ENCODE measurements at regions not wholly inside any gene's neighbourhood (a gene's known extent, or its start where the extent isn't known, plus 50 kb on each side); places are given as distances from the start of the nearest gene placed in this dataset.
A peak's percentile ranks its signal among the peaks of the same experiment; 100 is the strongest.

GRCh38 chr6:44561060-44561623 lies 173.6 kb downstream of the CDC5L start:
- peaks cover 5 to 7% (median 6%) of the 10 kb centered on the region in 4 donors for H3K4me1 Mint-ChIP-seq
- no peak overlapping the region for H3K27ac Mint-ChIP-seq
- H3K9me3 Mint-ChIP-seq, result no peaks in the 10 kb centered on the region
- intact Hi-C loops (cut with micrococcal nuclease), result no loop called here
- CTCF ChIA-PET (ENCODE audit: partially characterized antibody), result interaction anchor here (0.5 kb wide), 1 partner anchor 1930 kb away, joined by 3 read pairs; no protein-coding TSS in a partner anchor
- DNase-seq, result no peak
- H3K27me3 Mint-ChIP-seq, result peaks cover 18 to 32% of the 10 kb centered on the region in 2 donors
- Histone ChIP-seq H3K27ac (ENCODE audit: low read depth, low read length) (no peak overlapping the region), H3K4me1 (ENCODE audit: insufficient read depth, low read length) (no peaks in the 10 kb centered on the region), H3K36me3 (ENCODE audit: insufficient read depth, low read length) (no peaks in the 10 kb centered on the region), H3K9me3 (ENCODE audit: control insufficient read depth in 1 of 2, low read length in 2 of 2) (no peaks in the 10 kb centered on the region), H3K4me3 (ENCODE audit: low read length in 2 of 2) (no peak overlapping the region), H3K27me3 (ENCODE audit: insufficient read depth, low read length) (no peaks in the 10 kb centered on the region)
- H3K4me3 Mint-ChIP-seq, result peak overlapping the region in 3 of 8 donors; percentile 22 to 53 (median 51)
- peaks cover 0 to 3% of the 10 kb centered on the region in 2 donors for H3K36me3 Mint-ChIP-seq
- POLR2A ChIA-PET (ENCODE audit: partially characterized antibody), result no interaction called here

- Mint-ChIP-seq H3K27ac (no peak overlapping the region), H3K4me1 (peaks cover 5 to 7% (median 6%) of the 10 kb centered on the region in 4 donors), H3K27me3 (peaks cover 18 to 32% of the 10 kb centered on the region in 2 donors)
These were observed 174.5 kb downstream of the CDC5L start for GRCh38 chr6:44561832-44562665.

GRCh38 chr6:44563397-44563796 lies 175.9 kb downstream of the CDC5L start:
- peaks cover 0 to 2% (median 0%) of the 10 kb centered on the region in 8 donors for H3K9me3 Mint-ChIP-seq
- Histone ChIP-seq H3K27ac (ENCODE audit: low read depth, low read length) (no peak overlapping the region), H3K9me3 (ENCODE audit: control insufficient read depth in 1 of 2, low read length in 2 of 2) (no peaks in the 10 kb centered on the region), H3K27me3 (ENCODE audit: insufficient read depth, low read length) (no peaks in the 10 kb centered on the region), H3K4me1 (ENCODE audit: insufficient read depth, low read length) (no peaks in the 10 kb centered on the region), H3K36me3 (ENCODE audit: insufficient read depth, low read length) (no peaks in the 10 kb centered on the region), H3K4me3 (ENCODE audit: low read length in 2 of 2) (no peak overlapping the region)
- POLR2A ChIA-PET (ENCODE audit: partially characterized antibody), result no interaction called here
- peak overlapping the region in 1 of 7 donors; percentile 60 for H3K27ac Mint-ChIP-seq
- peaks cover 4 to 7% (median 6%) of the 10 kb centered on the region in 4 donors for H3K4me1 Mint-ChIP-seq
- DNase-seq, result no peak
- no peak overlapping the region for H3K4me3 Mint-ChIP-seq
- CTCF ChIA-PET (ENCODE audit: partially characterized antibody), result no interaction called here
- peaks cover 0 to 3% of the 10 kb centered on the region in 2 donors for H3K36me3 Mint-ChIP-seq
- peaks cover 18 to 26% of the 10 kb centered on the region in 2 donors for H3K27me3 Mint-ChIP-seq
- intact Hi-C loops (cut with micrococcal nuclease), result no loop called here

More at GRCh38 chr6:44561832-44562665, 174.5 kb downstream of the CDC5L start:
- no peaks in the 10 kb centered on the region for H3K36me3 ChIP-seq (ENCODE audit: insufficient read depth, low read length)
- H3K27me3 ChIP-seq (ENCODE audit: insufficient read depth, low read length), result no peaks in the 10 kb centered on the region
- H3K4me1 ChIP-seq (ENCODE audit: insufficient read depth, low read length), result no peaks in the 10 kb centered on the region
- peaks cover 0 to 2% (median 0%) of the 10 kb centered on the region in 8 donors for H3K9me3 Mint-ChIP-seq
- H3K27ac ChIP-seq (ENCODE audit: low read depth, low read length), result no peak overlapping the region
- intact Hi-C loops (cut with micrococcal nuclease), result no loop called here
- peaks cover 0 to 3% of the 10 kb centered on the region in 2 donors for H3K36me3 Mint-ChIP-seq
- POLR2A ChIA-PET (ENCODE audit: partially characterized antibody), result no interaction called here
- H3K4me3 ChIP-seq (ENCODE audit: low read length in 2 of 2), result no peak overlapping the region
- H3K4me3 Mint-ChIP-seq, result peak overlapping the region in 5 of 8 donors; percentile 18 to 56 (median 34)
- no peaks in the 10 kb centered on the region for H3K9me3 ChIP-seq (ENCODE audit: control insufficient read depth in 1 of 2, low read length in 2 of 2)
- DNase-seq, result no peak
- CTCF ChIA-PET (ENCODE audit: partially characterized antibody), result interaction anchor here (0.5 kb wide), 1 partner anchor 1929 kb away, joined by 3 read pairs; no protein-coding TSS in a partner anchor

GRCh38 chr6:44564906-44565524 lies 177.5 kb downstream of the CDC5L start:
- Histone ChIP-seq H3K4me1 (ENCODE audit: insufficient read depth, low read length) (no peaks in the 10 kb centered on the region), H3K27ac (ENCODE audit: low read depth, low read length) (no peak overlapping the region), H3K27me3 (ENCODE audit: insufficient read depth, low read length) (no peaks in the 10 kb centered on the region), H3K9me3 (ENCODE audit: control insufficient read depth in 1 of 2, low read length in 2 of 2) (no peaks in the 10 kb centered on the region), H3K4me3 (ENCODE audit: low read length in 2 of 2) (no peak overlapping the region), H3K36me3 (ENCODE audit: insufficient read depth, low read length) (no peaks in the 10 kb centered on the region)
- peaks cover 0 to 3% of the 10 kb centered on the region in 2 donors for H3K36me3 Mint-ChIP-seq
- intact Hi-C loops (cut with micrococcal nuclease), result no loop called here
- POLR2A ChIA-PET (ENCODE audit: partially characterized antibody), result no interaction called here
- no peak for DNase-seq
- CTCF ChIA-PET (ENCODE audit: partially characterized antibody), result no interaction called here
- H3K27me3 Mint-ChIP-seq, result peaks cover 10 to 18% of the 10 kb centered on the region in 2 donors
- peaks cover 0 to 2% (median 0%) of the 10 kb centered on the region in 8 donors for H3K9me3 Mint-ChIP-seq
- no peak overlapping the region for H3K27ac Mint-ChIP-seq
- H3K4me1 Mint-ChIP-seq, result peaks cover 4 to 7% (median 6%) of the 10 kb centered on the region in 4 donors
- no peak overlapping the region for H3K4me3 Mint-ChIP-seq

- H3K4me3 ChIP-seq (ENCODE audit: low read length in 2 of 2), result no peak overlapping the region
- Mint-ChIP-seq H3K9me3 (peaks cover 0 to 2% (median 0%) of the 10 kb centered on the region in 8 donors), H3K27me3 (peaks cover 1 to 17% of the 10 kb centered on the region in 2 donors), H3K4me1 (no peaks in the 10 kb centered on the region), H3K36me3 (peaks cover 0 to 3% of the 10 kb centered on the region in 2 donors), H3K4me3 (no peak overlapping the region), H3K27ac (no peak overlapping the region)
- no peaks in the 10 kb centered on the region for H3K36me3 ChIP-seq (ENCODE audit: insufficient read depth, low read length)
- POLR2A ChIA-PET (ENCODE audit: partially characterized antibody), result no interaction called here
- no peak for DNase-seq
- no peaks in the 10 kb centered on the region for H3K9me3 ChIP-seq (ENCODE audit: control insufficient read depth in 1 of 2, low read length in 2 of 2)
- no peaks in the 10 kb centered on the region for H3K27me3 ChIP-seq (ENCODE audit: insufficient read depth, low read length)
- no peak overlapping the region for H3K27ac ChIP-seq (ENCODE audit: low read depth, low read length)
- no peaks in the 10 kb centered on the region for H3K4me1 ChIP-seq (ENCODE audit: insufficient read depth, low read length)
- intact Hi-C loops (cut with micrococcal nuclease), result no loop called here
- CTCF ChIA-PET (ENCODE audit: partially characterized antibody), result no interaction called here
These were observed 179.9 kb downstream of the CDC5L start for GRCh38 chr6:44567406-44567805.

GRCh38 chr6:44569131-44569530 lies 181.6 kb downstream of the CDC5L start:
- no peaks in the 10 kb centered on the region for H3K27me3 ChIP-seq (ENCODE audit: insufficient read depth, low read length)
- no peaks in the 10 kb centered on the region for H3K36me3 ChIP-seq (ENCODE audit: insufficient read depth, low read length)
- Mint-ChIP-seq H3K4me3 (no peak overlapping the region), H3K27me3 (peaks cover 1 to 12% of the 10 kb centered on the region in 2 donors), H3K9me3 (peaks cover 0 to 2% (median 0%) of the 10 kb centered on the region in 8 donors), H3K4me1 (no peaks in the 10 kb centered on the region), H3K36me3 (no peaks in the 10 kb centered on the region), H3K27ac (peak overlapping the region in 1 of 7 donors; percentile 32)
- H3K4me3 ChIP-seq (ENCODE audit: low read length in 2 of 2), result no peak overlapping the region
- no peaks in the 10 kb centered on the region for H3K4me1 ChIP-seq (ENCODE audit: insufficient read depth, low read length)
- ChIA-PET CTCF (ENCODE audit: partially characterized antibody) (no interaction called here), POLR2A (ENCODE audit: partially characterized antibody) (no interaction called here)
- no peak for DNase-seq
- no peaks in the 10 kb centered on the region for H3K9me3 ChIP-seq (ENCODE audit: control insufficient read depth in 1 of 2, low read length in 2 of 2)
- H3K27ac ChIP-seq (ENCODE audit: low read depth, low read length), result no peak overlapping the region
- intact Hi-C loops (cut with micrococcal nuclease), result no loop called here

- Mint-ChIP-seq H3K36me3 (no peaks in the 10 kb centered on the region), H3K9me3 (peaks cover 0 to 2% (median 0%) of the 10 kb centered on the region in 8 donors), H3K4me1 (no peaks in the 10 kb centered on the region), H3K4me3 (no peak overlapping the region), H3K27me3 (peaks cover 1 to 12% of the 10 kb centered on the region in 2 donors), H3K27ac (no peak overlapping the region)
- H3K9me3 ChIP-seq (ENCODE audit: control insufficient read depth in 1 of 2, low read length in 2 of 2), result no peaks in the 10 kb centered on the region
- no peak for DNase-seq
- no peak overlapping the region for H3K27ac ChIP-seq (ENCODE audit: low read depth, low read length)
- H3K4me1 ChIP-seq (ENCODE audit: insufficient read depth, low read length), result no peaks in the 10 kb centered on the region
- intact Hi-C loops (cut with micrococcal nuclease), result no loop called here
- H3K4me3 ChIP-seq (ENCODE audit: low read length in 2 of 2), result no peak overlapping the region
- no peaks in the 10 kb centered on the region for H3K36me3 ChIP-seq (ENCODE audit: insufficient read depth, low read length)
- ChIA-PET CTCF (ENCODE audit: partially characterized antibody) (no interaction called here), POLR2A (ENCODE audit: partially characterized antibody) (no interaction called here)
- no peaks in the 10 kb centered on the region for H3K27me3 ChIP-seq (ENCODE audit: insufficient read depth, low read length)
These were observed 182.5 kb downstream of the CDC5L start for GRCh38 chr6:44569931-44570385.
